K562 (cell line): ENCODE measurements at regions not wholly inside any gene's neighbourhood (a gene's known extent, or its start where the extent isn't known, plus 50 kb on each side); places are given as distances from the start of the nearest gene placed in this dataset.

Experiments
- BRF1 ChIP-seq: IDR thresholded peaks from 3 replicates; pipeline ENCODE4 v1.6.1; 2011; ENCODE audit warnings: borderline replicate concordance, mild to moderate bottlenecking; ENCODE audit not compliant: insufficient read length; ENCODE audit errors: extremely low read depth
- CBX5 ChIP-seq: IDR thresholded peaks from 2 replicates; pipeline ENCODE4 v1.6.1; 2014; ENCODE audit warnings: low read depth, borderline replicate concordance
- CHD1 ChIP-seq: fragments of 200-600 bp; sonication (generic); IDR thresholded peaks from one replicate; pipeline ENCODE4 v1.6.1; 2012; ENCODE audit warnings: mild to moderate bottlenecking, moderate library complexity, low read length, inconsistent platforms
- CTCF ChIP-seq, 3 experiments: IDR thresholded peaks in 2 of 3; conservative IDR thresholded peaks in 1 of 3; 2 replicates each; pipeline ENCODE4 v1.5.1; 2011 to 2012; ENCODE audit warnings: low read length in 3 of 3, mild to moderate bottlenecking in 3 of 3, control low read depth in 2 of 3, improper control_type of control experiment in 1 of 3, inconsistent platforms in 1 of 3, low read depth in 1 of 3, mixed read lengths in 1 of 3, moderate library complexity in 1 of 3; ENCODE audit not compliant: insufficient read depth in 2 of 3
- CUX1 ChIP-seq: fragments of 200-800 bp; sonication (Bioruptor generic); IDR thresholded peaks from 2 replicates; pipeline ENCODE4 v1.6.1; 2016; ENCODE audit warnings: missing genetic modification characterization, missing compliant biosample characterization
- MAFF ChIP-seq: IDR thresholded peaks from 2 replicates; pipeline ENCODE4 v1.6.1; 2012; ENCODE audit warnings: low read length, improper control_type of control experiment
- NEUROD1 ChIP-seq: fragments of 150-350 bp; IDR thresholded peaks from 2 replicates; pipeline ENCODE4 v1.6.1; 2014; ENCODE audit warnings: borderline replicate concordance, low read length, low read depth; ENCODE audit not compliant: partially characterized antibody
- PRPF4 ChIP-seq: fragments of 200-400 bp; formaldehyde crosslinking; IDR thresholded peaks from one replicate; pipeline ENCODE4 v1.6.1; 2017; ENCODE audit warnings: low read length, low read depth, mild to moderate bottlenecking; ENCODE audit not compliant: insufficient read depth, poor library complexity, severe bottlenecking
- SNAPC5 ChIP-seq: fragments of 250-450 bp; sonication (Bioruptor Pico); IDR thresholded peaks from 2 replicates; pipeline ENCODE4 v1.8.0; 2021; ENCODE audit warnings: moderate library complexity, mild to moderate bottlenecking, inconsistent platforms
- TAF9B ChIP-seq: fragments of 450-650 bp; IDR thresholded peaks from 2 replicates; pipeline ENCODE4 v1.6.1; 2018; ENCODE audit warnings: mild to moderate bottlenecking; ENCODE audit not compliant: partially characterized antibody
- YBX1 ChIP-seq: fragments of 450-650 bp; IDR thresholded peaks from 2 replicates; pipeline ENCODE4 v1.7.1; 2016; ENCODE audit warnings: mild to moderate bottlenecking
- ZNF217 ChIP-seq: sonication (generic); formaldehyde crosslinking; IDR thresholded peaks from 2 replicates; pipeline ENCODE4 v1.8.0; 2022; ENCODE audit warnings: mild to moderate bottlenecking, missing genetic modification reagents
- ZNF57 ChIP-seq: fragments of 450-650 bp; formaldehyde crosslinking; IDR thresholded peaks from 2 replicates; pipeline ENCODE4 v1.4.0; 2020; ENCODE audit warnings: mild to moderate bottlenecking, moderate library complexity
- TF ChIP-seq, protein P1 (sequence below): sonication (generic); formaldehyde crosslinking; IDR thresholded peaks from 2 replicates; pipeline ENCODE4 v1.8.1; 2023; ENCODE audit warnings: mild to moderate bottlenecking, missing genetic modification reagents
- TF ChIP-seq, protein P2 (sequence below): IDR thresholded peaks from 2 replicates; pipeline ENCODE4 v1.6.1; 2016; ENCODE audit warnings: missing genetic modification characterization, missing compliant biosample characterization

DNA sequence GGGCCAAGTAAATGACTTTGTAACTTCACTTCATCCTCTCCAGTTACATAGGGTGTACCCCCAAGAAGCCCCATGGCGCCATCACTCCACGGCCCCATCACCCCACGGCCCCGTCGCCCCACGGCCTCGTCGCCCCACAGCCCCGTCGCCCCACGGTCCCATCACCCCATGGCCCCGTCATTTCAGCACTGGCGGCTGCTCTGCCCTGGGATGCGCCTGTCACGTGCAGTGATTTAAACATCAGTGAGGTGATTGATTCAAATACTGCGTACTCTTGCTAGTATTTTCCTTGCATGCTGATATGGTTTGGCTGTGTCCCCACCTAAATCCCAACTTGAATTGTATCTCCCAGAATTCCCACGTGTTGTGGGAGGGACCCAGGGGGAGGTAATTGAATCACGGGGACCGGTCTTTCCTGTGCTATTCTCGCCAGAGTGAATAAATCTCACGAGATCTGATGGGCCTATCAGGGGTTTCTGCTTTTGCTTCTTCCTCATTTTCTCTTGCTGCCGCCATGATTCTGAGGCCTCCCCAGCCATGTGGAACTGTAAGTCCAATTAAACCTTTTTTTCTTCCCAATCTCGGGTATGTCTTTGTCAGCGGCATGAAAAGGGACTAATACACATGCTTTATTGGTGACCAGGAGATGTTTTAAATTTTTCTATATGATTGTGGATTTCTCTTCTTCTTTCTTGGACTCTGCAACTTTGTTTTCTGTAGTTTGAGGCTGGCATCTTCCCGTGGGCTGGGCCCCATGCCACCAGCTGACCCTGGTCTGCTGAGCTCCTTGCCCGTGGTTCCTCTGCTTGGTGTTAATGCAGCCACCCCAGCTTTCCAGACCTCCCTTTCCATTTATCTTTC lies 50.1 kb upstream of the PCBP3 start (continued):
- TF ChIP-seq CHD1 (peak; percentile 33), NEUROD1 (no peak), PRPF4 (no peak), MAFF (0 out of 2 replicates have a peak, but pooled peaks have one; percentile 14), ZNF57 (CRISPR knock-in tag) (no peak), SNAPC5 (CRISPR knock-in tag) (no peak), CBX5 (no peak), BRF1 (no peak), ZNF217 (CRISPR knock-in tag) (no peak), TAF9B (no peak), CUX1 (CRISPR knock-in tag) (no peak), YBX1 (no peak), CTCF (IDR thresholded peaks at IDR 0.05 in 2 of 3, conservative IDR thresholded peaks at IDR 0.05 in 1 of 3; ENCODE audit: insufficient read depth in 2 of 3, low read depth in 1 of 3, low read length in 3 of 3) (no peak)
- TF ChIP-seq, protein P1, sequence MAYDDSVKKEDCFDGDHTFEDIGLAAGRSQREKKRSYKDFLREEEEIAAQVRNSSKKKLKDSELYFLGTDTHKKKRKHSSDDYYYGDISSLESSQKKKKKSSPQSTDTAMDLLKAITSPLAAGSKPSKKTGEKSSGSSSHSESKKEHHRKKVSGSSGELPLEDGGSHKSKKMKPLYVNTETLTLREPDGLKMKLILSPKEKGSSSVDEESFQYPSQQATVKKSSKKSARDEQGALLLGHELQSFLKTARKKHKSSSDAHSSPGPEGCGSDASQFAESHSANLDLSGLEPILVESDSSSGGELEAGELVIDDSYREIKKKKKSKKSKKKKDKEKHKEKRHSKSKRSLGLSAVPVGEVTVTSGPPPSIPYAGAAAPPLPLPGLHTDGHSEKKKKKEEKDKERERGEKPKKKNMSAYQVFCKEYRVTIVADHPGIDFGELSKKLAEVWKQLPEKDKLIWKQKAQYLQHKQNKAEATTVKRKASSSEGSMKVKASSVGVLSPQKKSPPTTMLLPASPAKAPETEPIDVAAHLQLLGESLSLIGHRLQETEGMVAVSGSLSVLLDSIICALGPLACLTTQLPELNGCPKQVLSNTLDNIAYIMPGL (CRISPR knock-in tag): no peak
- TF ChIP-seq, protein P2, sequence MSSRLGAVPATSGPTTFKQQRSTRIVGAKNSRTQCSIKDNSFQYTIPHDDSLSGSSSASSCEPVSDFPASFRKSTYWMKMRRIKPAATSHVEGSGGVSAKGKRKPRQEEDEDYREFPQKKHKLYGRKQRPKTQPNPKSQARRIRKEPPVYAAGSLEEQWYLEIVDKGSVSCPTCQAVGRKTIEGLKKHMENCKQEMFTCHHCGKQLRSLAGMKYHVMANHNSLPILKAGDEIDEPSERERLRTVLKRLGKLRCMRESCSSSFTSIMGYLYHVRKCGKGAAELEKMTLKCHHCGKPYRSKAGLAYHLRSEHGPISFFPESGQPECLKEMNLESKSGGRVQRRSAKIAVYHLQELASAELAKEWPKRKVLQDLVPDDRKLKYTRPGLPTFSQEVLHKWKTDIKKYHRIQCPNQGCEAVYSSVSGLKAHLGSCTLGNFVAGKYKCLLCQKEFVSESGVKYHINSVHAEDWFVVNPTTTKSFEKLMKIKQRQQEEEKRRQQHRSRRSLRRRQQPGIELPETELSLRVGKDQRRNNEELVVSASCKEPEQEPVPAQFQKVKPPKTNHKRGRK (tag): no peak
